ENCODE measurements at regions not wholly inside any gene's neighbourhood (a gene's known extent, or its start where the extent isn't known, plus 50 kb on each side); places are given as distances from the start of the nearest gene placed in this dataset.

- no peak overlapping the region for H3K4me3 ChIP-seq (ENCODE audit: low read depth, low read length)
- no peak for TF ChIP-seq CTCF (IDR thresholded peaks at IDR 0.05; ENCODE audit: insufficient read depth, low read length, poor library complexity, severe bottlenecking)
- DNase-seq (ENCODE audit: low read depth), result no peak
- no peaks in the 10 kb centered on the region for H3K27me3 ChIP-seq (ENCODE audit: control insufficient read depth, insufficient read depth, low read length)
- no peaks in the 10 kb centered on the region for H3K36me3 ChIP-seq (ENCODE audit: control insufficient read depth, insufficient read depth, low read length)
These were observed 101.8 kb upstream of the PIK3C3 start for GRCh38 chr18:41853280-41853679.

GRCh38 chr18:41850781-41851180 is 104.3 kb upstream of the PIK3C3 start:
- no peak overlapping the region for H3K4me3 ChIP-seq (ENCODE audit: low read depth, low read length)
- no peaks in the 10 kb centered on the region for H3K36me3 ChIP-seq (ENCODE audit: control insufficient read depth, insufficient read depth, low read length)
- DNase-seq (ENCODE audit: low read depth), result no peak
- no peaks in the 10 kb centered on the region for H3K27me3 ChIP-seq (ENCODE audit: control insufficient read depth, insufficient read depth, low read length)
- TF ChIP-seq CTCF (IDR thresholded peaks at IDR 0.05; ENCODE audit: insufficient read depth, low read length, poor library complexity, severe bottlenecking), result no peak

GRCh38 chr18:41849632-41850031 is 105.4 kb upstream of the PIK3C3 start:
- DNase-seq (ENCODE audit: low read depth), result no peak
- TF ChIP-seq CTCF (IDR thresholded peaks at IDR 0.05; ENCODE audit: insufficient read depth, low read length, poor library complexity, severe bottlenecking), result no peak
- Histone ChIP-seq H3K27me3 (ENCODE audit: control insufficient read depth, insufficient read depth, low read length) (no peaks in the 10 kb centered on the region), H3K4me3 (ENCODE audit: low read depth, low read length) (no peak overlapping the region), H3K36me3 (ENCODE audit: control insufficient read depth, insufficient read depth, low read length) (no peaks in the 10 kb centered on the region)

- Histone ChIP-seq H3K36me3 (ENCODE audit: control insufficient read depth, insufficient read depth, low read length) (no peaks in the 10 kb centered on the region), H3K4me3 (ENCODE audit: low read depth, low read length) (no peak overlapping the region), H3K27me3 (ENCODE audit: control insufficient read depth, insufficient read depth, low read length) (no peaks in the 10 kb centered on the region)
- no peak for TF ChIP-seq CTCF (IDR thresholded peaks at IDR 0.05; ENCODE audit: insufficient read depth, low read length, poor library complexity, severe bottlenecking)
- DNase-seq (ENCODE audit: low read depth), result no peak
These were observed 109.5 kb upstream of the PIK3C3 start for GRCh38 chr18:41845563-41845962.

GRCh38 chr18:41842886-41843285 is 112.1 kb upstream of the PIK3C3 start:
- no peaks in the 10 kb centered on the region for H3K27me3 ChIP-seq (ENCODE audit: control insufficient read depth, insufficient read depth, low read length)
- no peaks in the 10 kb centered on the region for H3K36me3 ChIP-seq (ENCODE audit: control insufficient read depth, insufficient read depth, low read length)
- no peak for TF ChIP-seq CTCF (IDR thresholded peaks at IDR 0.05; ENCODE audit: insufficient read depth, low read length, poor library complexity, severe bottlenecking)
- H3K4me3 ChIP-seq (ENCODE audit: low read depth, low read length), result no peak overlapping the region
- DNase-seq (ENCODE audit: low read depth), result no peak

GRCh38 chr18:41829647-41830516 is 125.2 kb upstream of the PIK3C3 start:
- Histone ChIP-seq H3K36me3 (ENCODE audit: control insufficient read depth, insufficient read depth, low read length) (no peaks in the 10 kb centered on the region), H3K4me3 (ENCODE audit: low read depth, low read length) (no peak overlapping the region), H3K27me3 (ENCODE audit: control insufficient read depth, insufficient read depth, low read length) (no peaks in the 10 kb centered on the region)
- TF ChIP-seq CTCF (IDR thresholded peaks at IDR 0.05; ENCODE audit: insufficient read depth, low read length, poor library complexity, severe bottlenecking), result no peak
- no peak for DNase-seq (ENCODE audit: low read depth)

Data from kidney epithelial cell (primary cell).